DND-41 (cell line): ENCODE measurements at regions not wholly inside any gene's neighbourhood (a gene's known extent, or its start where the extent isn't known, plus 50 kb on each side); places are given as distances from the start of the nearest gene placed in this dataset.

Source experiments
- EZH2 ChIP-seq: IDR thresholded peaks from 3 replicates; pipeline ENCODE4 v1.6.1; 2012; ENCODE audit warnings: borderline replicate concordance, low read depth, mild to moderate bottlenecking, moderate library complexity, low read length, inconsistent platforms; ENCODE audit not compliant: severe bottlenecking
- TF ChIP-seq, protein P1 (sequence below): IDR thresholded peaks from 2 replicates; pipeline ENCODE4 v1.5.1; 2012; ENCODE audit warnings: borderline replicate concordance, low read length, moderate library complexity, mild to moderate bottlenecking; ENCODE audit not compliant: poor library complexity, severe bottlenecking; ENCODE audit errors: extremely low read depth

DNA sequence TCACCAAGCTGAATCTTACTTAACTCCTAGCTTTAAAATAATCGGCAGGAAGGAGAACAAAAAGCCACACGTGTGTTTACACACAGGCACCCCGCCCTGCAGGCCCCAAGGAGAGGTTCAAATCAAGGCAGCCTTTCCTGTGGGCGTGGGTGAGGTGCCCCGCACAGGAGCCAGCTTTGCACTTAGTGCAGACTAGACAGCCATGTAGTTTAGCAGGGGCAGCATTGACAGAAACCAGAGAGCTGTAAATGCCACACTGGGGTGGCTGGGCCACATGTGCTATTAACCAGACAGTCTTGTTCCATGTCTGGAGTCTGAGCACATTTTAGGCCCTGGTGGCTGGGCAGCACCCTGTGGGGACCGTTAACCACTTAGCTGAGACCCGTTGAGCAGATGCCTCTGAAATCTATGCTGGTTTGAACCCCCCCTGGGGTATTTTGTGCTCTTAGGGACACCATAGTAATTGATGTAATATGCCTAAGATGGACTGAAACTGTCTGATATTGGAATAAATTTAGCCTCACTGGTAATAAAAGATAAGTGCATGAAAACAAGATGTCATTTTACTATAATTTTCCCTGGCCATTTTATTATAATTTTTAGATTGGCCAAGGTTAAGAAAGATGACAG lies 106.4 kb upstream of the KCNG1 start:
- TF ChIP-seq, protein P1, sequence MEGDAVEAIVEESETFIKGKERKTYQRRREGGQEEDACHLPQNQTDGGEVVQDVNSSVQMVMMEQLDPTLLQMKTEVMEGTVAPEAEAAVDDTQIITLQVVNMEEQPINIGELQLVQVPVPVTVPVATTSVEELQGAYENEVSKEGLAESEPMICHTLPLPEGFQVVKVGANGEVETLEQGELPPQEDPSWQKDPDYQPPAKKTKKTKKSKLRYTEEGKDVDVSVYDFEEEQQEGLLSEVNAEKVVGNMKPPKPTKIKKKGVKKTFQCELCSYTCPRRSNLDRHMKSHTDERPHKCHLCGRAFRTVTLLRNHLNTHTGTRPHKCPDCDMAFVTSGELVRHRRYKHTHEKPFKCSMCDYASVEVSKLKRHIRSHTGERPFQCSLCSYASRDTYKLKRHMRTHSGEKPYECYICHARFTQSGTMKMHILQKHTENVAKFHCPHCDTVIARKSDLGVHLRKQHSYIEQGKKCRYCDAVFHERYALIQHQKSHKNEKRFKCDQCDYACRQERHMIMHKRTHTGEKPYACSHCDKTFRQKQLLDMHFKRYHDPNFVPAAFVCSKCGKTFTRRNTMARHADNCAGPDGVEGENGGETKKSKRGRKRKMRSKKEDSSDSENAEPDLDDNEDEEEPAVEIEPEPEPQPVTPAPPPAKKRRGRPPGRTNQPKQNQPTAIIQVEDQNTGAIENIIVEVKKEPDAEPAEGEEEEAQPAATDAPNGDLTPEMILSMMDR, result no peak
- TF ChIP-seq EZH2, result no peak
